Vagina (tissue), 2 donors: ENCODE measurements at regions not wholly inside any gene's neighbourhood (a gene's known extent, or its start where the extent isn't known, plus 50 kb on each side); places are given as distances from the start of the nearest gene placed in this dataset.

Source experiments
- POLR2A ChIP-seq, 2 donors: fragments of 450-650 bp; IDR thresholded peaks; one replicate each; pipeline ENCODE4 v1.6.1; 2017; ENCODE audit warnings: antibody characterized with exemption in 2 of 2, mild to moderate bottlenecking in 2 of 2, moderate library complexity in 2 of 2
- TF ChIP-seq, protein P1 (sequence below), 3 experiments: fragments of 450-650 bp in 2 of 3; fragments of 200-600 bp in 1 of 3; sonication (generic) in 1 of 3; IDR thresholded peaks; one replicate each; pipeline ENCODE4 v1.5.1; 2017 to 2019; ENCODE audit warnings: antibody characterized with exemption in 3 of 3, mild to moderate bottlenecking in 2 of 3, moderate library complexity in 2 of 3

DNA sequence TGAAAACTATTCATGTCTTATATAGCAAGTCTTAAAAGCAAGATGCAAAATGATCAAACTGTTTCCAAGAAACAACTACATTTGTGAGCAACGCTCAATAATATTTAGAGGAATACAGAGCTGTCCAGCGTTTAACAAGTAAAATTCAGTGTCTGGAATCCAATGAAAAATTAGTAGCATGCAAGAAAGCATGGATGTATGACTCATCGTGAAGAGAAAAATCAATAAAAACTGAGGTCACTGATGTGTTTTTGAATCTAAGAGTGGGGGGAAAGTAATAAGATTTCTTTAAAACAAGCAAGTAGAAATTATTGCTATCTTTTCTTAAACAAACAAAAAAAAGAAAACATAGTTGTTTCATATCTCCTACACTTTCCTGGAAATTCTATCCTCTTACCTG, 600.3 kb upstream of the GOLIM4 start:
- TF ChIP-seq, protein P1, sequence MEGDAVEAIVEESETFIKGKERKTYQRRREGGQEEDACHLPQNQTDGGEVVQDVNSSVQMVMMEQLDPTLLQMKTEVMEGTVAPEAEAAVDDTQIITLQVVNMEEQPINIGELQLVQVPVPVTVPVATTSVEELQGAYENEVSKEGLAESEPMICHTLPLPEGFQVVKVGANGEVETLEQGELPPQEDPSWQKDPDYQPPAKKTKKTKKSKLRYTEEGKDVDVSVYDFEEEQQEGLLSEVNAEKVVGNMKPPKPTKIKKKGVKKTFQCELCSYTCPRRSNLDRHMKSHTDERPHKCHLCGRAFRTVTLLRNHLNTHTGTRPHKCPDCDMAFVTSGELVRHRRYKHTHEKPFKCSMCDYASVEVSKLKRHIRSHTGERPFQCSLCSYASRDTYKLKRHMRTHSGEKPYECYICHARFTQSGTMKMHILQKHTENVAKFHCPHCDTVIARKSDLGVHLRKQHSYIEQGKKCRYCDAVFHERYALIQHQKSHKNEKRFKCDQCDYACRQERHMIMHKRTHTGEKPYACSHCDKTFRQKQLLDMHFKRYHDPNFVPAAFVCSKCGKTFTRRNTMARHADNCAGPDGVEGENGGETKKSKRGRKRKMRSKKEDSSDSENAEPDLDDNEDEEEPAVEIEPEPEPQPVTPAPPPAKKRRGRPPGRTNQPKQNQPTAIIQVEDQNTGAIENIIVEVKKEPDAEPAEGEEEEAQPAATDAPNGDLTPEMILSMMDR (IDR thresholded peaks at IDR 0.05), result no peak
- no peak for TF ChIP-seq POLR2A (IDR thresholded peaks at IDR 0.05)
